Nephron progenitor cell (in vitro differentiated cells): ENCODE measurements at regions not wholly inside any gene's neighbourhood (a gene's known extent, or its start where the extent isn't known, plus 50 kb on each side); places are given as distances from the start of the nearest gene placed in this dataset.

Experiments used
- DNase-seq: peaks from one replicate; pipeline ENCODE4 v3.0.0; 2021
- H3K27ac Mint-ChIP-seq: 2 replicates; pipeline ENCODE4 v1.8.0; 2021; ENCODE audit warnings: mild to moderate bottlenecking, moderate library complexity, mixed read lengths
- H3K27me3 Mint-ChIP-seq: 2 replicates; pipeline ENCODE4 v1.8.0; 2021; ENCODE audit warnings: mild to moderate bottlenecking, low read depth, mixed read lengths; ENCODE audit not compliant: poor library complexity
- H3K36me3 Mint-ChIP-seq: 2 replicates; pipeline ENCODE4 v1.8.0; 2021; ENCODE audit warnings: low read depth, mixed read lengths
- H3K4me1 Mint-ChIP-seq: 2 replicates; pipeline ENCODE4 v1.8.0; 2021; ENCODE audit warnings: mixed read lengths
- H3K4me3 Mint-ChIP-seq: 2 replicates; pipeline ENCODE4 v1.8.0; 2021; ENCODE audit warnings: mild to moderate bottlenecking, moderate library complexity, mixed read lengths
- H3K9me3 Mint-ChIP-seq: 2 replicates; pipeline ENCODE4 v1.8.0; 2021; ENCODE audit warnings: mild to moderate bottlenecking, moderate library complexity, mixed read lengths
- CTCF ChIP-seq: fragments of 200-600 bp; sonication (generic); IDR thresholded peaks from 2 replicates; pipeline ENCODE4 v1.5.0; 2021; ENCODE audit warnings: antibody characterized with exemption

GRCh38 chr17:36705283-36705795 lies 104.0 kb downstream of the MRM1 start:
- no peak overlapping the region for H3K4me3 Mint-ChIP-seq
- no peak overlapping the region for H3K27ac Mint-ChIP-seq
- DNase-seq: no peak
- no peaks in the 10 kb centered on the region for H3K36me3 Mint-ChIP-seq
- H3K9me3 Mint-ChIP-seq: no peaks in the 10 kb centered on the region
- H3K27me3 Mint-ChIP-seq: peaks cover 88% of the 10 kb centered on the region
- no peak for TF ChIP-seq CTCF
- peaks cover 29% of the 10 kb centered on the region for H3K4me1 Mint-ChIP-seq

- Mint-ChIP-seq H3K27me3 (peaks cover 87% of the 10 kb centered on the region), H3K27ac (no peak overlapping the region), H3K4me3 (peak overlapping the region; percentile 46), H3K36me3 (no peaks in the 10 kb centered on the region), H3K4me1 (peaks cover 29% of the 10 kb centered on the region), H3K9me3 (no peaks in the 10 kb centered on the region)
- DNase-seq: peak; percentile 57
- peak; percentile 77 for TF ChIP-seq CTCF
These were observed 104.7 kb downstream of the MRM1 start for GRCh38 chr17:36705874-36706731.

- no peak for TF ChIP-seq CTCF
- Mint-ChIP-seq H3K4me1 (peaks cover 29% of the 10 kb centered on the region), H3K27ac (no peak overlapping the region), H3K36me3 (no peaks in the 10 kb centered on the region), H3K9me3 (no peaks in the 10 kb centered on the region), H3K4me3 (no peak overlapping the region), H3K27me3 (peaks cover 84% of the 10 kb centered on the region)
- no peak for DNase-seq
These were observed 106.5 kb downstream of the MRM1 start for GRCh38 chr17:36707904-36708303.

- Mint-ChIP-seq H3K4me3 (no peak overlapping the region), H3K36me3 (no peaks in the 10 kb centered on the region), H3K27me3 (peaks cover 67% of the 10 kb centered on the region), H3K27ac (no peak overlapping the region), H3K4me1 (no peaks in the 10 kb centered on the region), H3K9me3 (no peaks in the 10 kb centered on the region)
- no peak for TF ChIP-seq CTCF
- no peak for DNase-seq
These were observed 113.4 kb downstream of the MRM1 start for GRCh38 chr17:36714789-36715188.

DNA sequence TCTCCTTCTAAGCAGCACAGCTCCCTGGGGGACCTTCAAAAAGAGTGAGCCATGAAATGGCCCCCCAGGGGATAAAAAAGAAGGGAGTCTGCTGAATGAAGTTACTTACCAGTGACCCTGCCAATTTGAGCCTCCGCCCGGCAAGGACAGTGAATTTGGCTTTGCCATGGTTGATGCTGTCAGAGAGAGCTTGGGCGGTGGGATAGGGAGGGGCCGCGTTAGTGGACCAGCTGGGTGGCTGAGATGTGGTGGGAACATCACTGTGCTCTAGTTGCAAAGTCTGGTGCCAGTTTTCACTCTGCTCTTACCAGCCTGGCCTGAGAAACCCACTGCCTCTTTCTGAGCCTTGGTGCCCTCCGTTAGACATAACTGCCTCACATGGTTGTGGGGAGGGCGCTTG lies 114.6 kb downstream of the MRM1 start:
- DNase-seq: no peak
- Mint-ChIP-seq H3K4me1 (peaks cover 11% of the 10 kb centered on the region), H3K27me3 (peaks cover 71% of the 10 kb centered on the region), H3K36me3 (no peaks in the 10 kb centered on the region), H3K9me3 (no peaks in the 10 kb centered on the region), H3K4me3 (no peak overlapping the region), H3K27ac (no peak overlapping the region)
- TF ChIP-seq CTCF: no peak

- no peak overlapping the region for H3K27ac Mint-ChIP-seq
- no peak overlapping the region for H3K4me3 Mint-ChIP-seq
- H3K27me3 Mint-ChIP-seq: peaks cover 64% of the 10 kb centered on the region
- no peak for DNase-seq
- no peak for TF ChIP-seq CTCF
- H3K9me3 Mint-ChIP-seq: no peaks in the 10 kb centered on the region
- peaks cover 22% of the 10 kb centered on the region for H3K4me1 Mint-ChIP-seq
- H3K36me3 Mint-ChIP-seq: no peaks in the 10 kb centered on the region
These were observed 115.7 kb downstream of the MRM1 start for GRCh38 chr17:36717088-36717487.
